A673 (cell line): ENCODE measurements at regions not wholly inside any gene's neighbourhood (a gene's known extent, or its start where the extent isn't known, plus 50 kb on each side); places are given as distances from the start of the nearest gene placed in this dataset.

Source experiments
- EZH2 ChIP-seq: fragments of 200-600 bp; sonication (generic); IDR thresholded peaks from 2 replicates; pipeline ENCODE4 v1.6.1; 2017; ENCODE audit warnings: borderline replicate concordance, low read depth, mild to moderate bottlenecking, mixed read lengths, antibody characterized with exemption, low read length; ENCODE audit not compliant: poor library complexity, severe bottlenecking
- TF ChIP-seq, protein P1 (sequence below): fragments of 300-800, 200-600 bp; sonication (generic); conservative IDR thresholded peaks from 2 replicates; pipeline ENCODE4 v1.5.1; 2017; ENCODE audit warnings: low read depth, mild to moderate bottlenecking, antibody characterized with exemption, low read length, moderate library complexity, mixed read lengths

DNA sequence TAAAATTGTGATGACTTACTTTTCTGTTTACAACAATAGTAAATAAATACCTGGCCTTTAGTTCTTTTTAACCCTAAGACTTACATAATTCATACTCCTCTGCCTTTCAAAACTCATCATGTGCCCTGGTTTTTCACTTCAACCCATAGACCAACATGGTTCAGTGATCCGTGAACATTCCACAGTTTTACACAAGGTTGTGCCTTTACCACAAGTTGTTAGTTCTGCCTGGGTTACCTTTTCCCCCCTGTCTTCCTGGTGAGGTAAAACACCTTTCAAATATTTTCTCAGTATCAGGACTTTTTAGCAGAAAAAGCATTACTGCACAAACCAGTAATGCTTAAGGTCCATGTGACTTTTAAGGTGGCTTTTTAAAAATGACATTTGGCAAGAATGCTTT, 1466.4 kb downstream of the PLA2G4A start:
- TF ChIP-seq, protein P1, sequence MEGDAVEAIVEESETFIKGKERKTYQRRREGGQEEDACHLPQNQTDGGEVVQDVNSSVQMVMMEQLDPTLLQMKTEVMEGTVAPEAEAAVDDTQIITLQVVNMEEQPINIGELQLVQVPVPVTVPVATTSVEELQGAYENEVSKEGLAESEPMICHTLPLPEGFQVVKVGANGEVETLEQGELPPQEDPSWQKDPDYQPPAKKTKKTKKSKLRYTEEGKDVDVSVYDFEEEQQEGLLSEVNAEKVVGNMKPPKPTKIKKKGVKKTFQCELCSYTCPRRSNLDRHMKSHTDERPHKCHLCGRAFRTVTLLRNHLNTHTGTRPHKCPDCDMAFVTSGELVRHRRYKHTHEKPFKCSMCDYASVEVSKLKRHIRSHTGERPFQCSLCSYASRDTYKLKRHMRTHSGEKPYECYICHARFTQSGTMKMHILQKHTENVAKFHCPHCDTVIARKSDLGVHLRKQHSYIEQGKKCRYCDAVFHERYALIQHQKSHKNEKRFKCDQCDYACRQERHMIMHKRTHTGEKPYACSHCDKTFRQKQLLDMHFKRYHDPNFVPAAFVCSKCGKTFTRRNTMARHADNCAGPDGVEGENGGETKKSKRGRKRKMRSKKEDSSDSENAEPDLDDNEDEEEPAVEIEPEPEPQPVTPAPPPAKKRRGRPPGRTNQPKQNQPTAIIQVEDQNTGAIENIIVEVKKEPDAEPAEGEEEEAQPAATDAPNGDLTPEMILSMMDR, result no peak
- no peak for TF ChIP-seq EZH2
